ENCODE measurements at regions not wholly inside any gene's neighbourhood (a gene's known extent, or its start where the extent isn't known, plus 50 kb on each side); places are given as distances from the start of the nearest gene placed in this dataset.

DNA sequence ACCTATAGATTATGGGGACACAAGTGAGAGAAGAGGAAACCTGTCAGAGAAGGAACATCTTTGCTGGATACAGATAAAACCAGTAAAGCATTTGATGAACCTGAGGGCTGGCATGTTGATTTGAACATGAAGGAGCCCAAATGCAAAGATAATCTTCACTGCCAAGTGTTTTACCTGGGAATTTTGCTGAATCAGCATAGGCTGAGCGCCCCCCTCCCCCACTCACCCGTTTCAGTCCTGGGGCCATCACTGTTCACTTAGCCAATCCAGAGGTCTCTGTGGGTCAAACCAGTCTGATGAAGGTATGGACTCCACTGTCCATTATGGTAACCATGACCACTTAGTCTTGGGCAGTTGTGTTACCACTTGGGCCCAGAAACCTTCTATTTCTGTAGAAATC is 466.0 kb upstream of the GRM7 start:
- no peak for TF ChIP-seq EP300 (IDR thresholded peaks at IDR 0.05)
- TF ChIP-seq, protein P1, sequence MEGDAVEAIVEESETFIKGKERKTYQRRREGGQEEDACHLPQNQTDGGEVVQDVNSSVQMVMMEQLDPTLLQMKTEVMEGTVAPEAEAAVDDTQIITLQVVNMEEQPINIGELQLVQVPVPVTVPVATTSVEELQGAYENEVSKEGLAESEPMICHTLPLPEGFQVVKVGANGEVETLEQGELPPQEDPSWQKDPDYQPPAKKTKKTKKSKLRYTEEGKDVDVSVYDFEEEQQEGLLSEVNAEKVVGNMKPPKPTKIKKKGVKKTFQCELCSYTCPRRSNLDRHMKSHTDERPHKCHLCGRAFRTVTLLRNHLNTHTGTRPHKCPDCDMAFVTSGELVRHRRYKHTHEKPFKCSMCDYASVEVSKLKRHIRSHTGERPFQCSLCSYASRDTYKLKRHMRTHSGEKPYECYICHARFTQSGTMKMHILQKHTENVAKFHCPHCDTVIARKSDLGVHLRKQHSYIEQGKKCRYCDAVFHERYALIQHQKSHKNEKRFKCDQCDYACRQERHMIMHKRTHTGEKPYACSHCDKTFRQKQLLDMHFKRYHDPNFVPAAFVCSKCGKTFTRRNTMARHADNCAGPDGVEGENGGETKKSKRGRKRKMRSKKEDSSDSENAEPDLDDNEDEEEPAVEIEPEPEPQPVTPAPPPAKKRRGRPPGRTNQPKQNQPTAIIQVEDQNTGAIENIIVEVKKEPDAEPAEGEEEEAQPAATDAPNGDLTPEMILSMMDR (IDR thresholded peaks at IDR 0.05) = no peak

Measured in stomach (tissue), 4 donors.